GM18870 (cell line): ENCODE measurements at regions not wholly inside any gene's neighbourhood (a gene's known extent, or its start where the extent isn't known, plus 50 kb on each side); places are given as distances from the start of the nearest gene placed in this dataset.
A peak's percentile ranks its signal among the peaks of the same experiment; 100 is the strongest.
"Not testable (repeated sequence)": the region's sequence is repeated elsewhere in the genome, so short reads cannot be mapped to it uniquely, and the experiment has no call there.

ENCODE experiments used
- ATAC-seq: cut with Tn5 transposase; IDR thresholded peaks from one replicate; pipeline ENCODE4 v1.9.1; 2021; ENCODE audit warnings: moderate library complexity; ENCODE audit not compliant: unreplicated experiment

DNA sequence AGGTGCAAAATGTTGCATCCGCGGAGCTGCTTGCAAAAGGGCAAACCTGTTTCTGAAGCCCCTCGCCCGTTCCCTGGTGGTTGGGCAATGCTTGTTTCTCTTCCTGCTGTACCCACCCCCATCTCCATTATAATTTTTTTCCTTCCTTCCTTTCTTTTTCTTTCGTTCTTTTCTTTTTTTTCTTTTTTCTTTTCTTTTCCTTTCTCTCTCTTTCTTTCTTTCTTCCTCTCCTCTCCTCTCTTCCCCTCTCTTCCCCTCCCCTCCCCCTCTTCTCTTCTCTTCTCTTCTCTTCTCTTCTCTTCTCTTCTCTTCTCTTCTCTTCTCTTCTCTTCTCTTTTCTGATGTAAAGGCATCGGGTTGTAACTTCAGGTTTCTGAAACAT is 278.2 kb downstream of the GATA3 start:
- ATAC-seq: no peak

DNA sequence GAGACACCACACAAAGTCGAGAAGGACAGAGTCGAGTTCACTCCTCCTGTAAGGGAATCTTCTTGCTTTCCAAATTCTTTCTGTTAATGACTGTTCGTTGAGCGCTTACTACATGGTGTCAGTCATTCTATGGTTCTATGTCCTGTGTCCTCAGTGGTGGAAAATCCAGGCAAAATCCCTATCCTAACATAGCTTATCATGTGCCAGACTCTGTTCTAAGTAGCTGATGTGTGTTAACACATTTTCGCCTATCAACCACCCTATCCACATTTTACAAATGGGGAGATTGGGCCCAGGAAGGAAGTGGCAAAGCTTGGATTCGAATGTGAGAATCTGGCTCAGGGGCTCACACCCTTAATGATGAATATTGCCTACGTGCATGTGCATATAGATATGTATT is 280.1 kb downstream of the GATA3 start:
- ATAC-seq: no peak

DNA sequence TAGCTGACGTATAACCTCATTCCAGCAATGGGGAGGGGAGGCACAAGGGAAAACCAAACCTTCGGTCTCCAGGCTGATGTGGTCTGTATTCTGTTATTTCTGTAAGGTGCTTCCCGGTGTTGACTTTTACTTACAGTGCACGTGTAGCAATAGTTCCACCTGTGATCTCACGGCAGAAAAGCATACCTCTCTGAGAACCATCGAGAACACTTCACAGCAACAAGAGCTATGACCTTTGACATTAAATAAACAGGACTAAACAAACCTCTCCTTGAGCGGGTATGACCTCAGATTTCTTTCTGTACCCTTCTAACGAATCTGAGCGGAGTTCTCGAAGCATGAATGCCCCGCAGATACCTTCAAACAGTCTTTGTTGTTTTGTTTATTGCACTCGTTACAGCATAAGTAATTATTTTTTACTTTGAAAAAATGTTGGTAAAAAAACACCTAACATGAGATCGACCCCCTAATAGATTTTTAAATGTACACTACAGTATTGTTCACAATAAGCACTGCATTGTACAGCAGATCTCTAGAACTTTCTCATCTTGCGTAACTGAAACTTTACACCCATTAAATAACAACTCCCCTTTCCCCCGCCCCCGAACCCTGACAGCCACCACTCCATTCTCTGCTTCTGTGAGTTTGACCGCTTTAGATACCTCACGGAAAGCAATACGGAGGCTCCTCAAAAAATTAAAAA is 282.3 kb downstream of the GATA3 start:
- no peak for ATAC-seq

DNA sequence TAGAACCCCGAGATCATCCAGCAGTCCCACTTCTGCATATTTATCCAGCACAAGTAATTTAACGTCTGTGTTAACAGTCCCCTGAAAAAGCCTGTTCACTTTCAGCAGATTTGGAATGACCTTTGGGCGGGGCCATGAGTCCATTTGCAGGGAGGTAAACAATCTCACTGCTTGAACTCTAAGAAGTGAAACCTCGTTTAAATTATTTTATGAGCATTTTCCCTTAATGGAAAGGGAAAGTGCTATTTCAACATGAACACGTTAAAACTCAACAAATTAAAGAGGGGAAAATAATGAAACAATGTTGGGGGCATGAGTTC is 282.8 kb downstream of the GATA3 start:
- ATAC-seq: no peak

DNA sequence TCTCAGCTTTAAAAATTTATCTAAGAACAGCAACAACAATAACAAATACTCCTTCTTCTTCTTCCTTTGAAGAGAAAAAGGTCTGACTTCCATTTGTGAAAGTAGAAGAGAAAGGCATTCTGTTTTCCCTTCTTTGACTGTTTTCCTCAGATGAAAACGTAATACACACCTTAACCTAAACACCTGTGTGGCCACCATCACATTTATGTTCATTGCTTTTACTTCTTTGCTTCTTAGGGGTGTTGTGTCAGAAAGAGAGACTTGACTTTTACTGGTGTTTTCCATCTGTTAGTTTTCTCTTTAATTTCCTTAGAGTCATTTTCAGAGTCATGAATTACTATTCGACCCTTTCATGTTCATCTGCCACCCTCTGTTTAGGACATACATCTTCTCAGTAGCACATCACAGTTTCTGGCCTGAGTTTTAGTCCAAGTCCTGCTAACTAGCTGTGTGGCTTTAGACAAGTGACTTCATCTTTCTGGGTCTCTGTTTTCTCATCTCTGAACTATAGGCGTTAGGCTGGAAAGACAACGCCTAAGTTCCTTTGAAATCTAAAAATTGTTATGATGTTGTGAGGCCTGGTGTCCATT is 283.8 kb downstream of the GATA3 start:
- no peak for ATAC-seq

DNA sequence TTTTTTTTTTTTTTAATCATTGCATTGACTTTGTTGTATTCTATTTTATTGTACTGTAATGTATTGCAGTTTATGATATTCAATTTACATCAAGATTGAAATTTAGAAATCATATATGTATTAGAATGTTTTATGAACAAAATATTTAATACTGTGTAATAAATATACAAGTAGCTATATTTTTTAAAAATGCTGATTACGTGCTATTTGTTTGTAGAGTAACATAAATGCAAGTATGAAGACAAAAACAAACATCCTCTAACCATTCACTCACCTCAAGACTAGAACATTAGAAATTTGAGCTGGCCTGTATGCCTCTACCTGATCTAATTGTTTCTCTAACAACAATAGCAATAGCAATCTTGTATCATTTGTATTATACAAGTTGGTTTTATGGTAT is 290.3 kb downstream of the GATA3 start:
- no peak for ATAC-seq

DNA sequence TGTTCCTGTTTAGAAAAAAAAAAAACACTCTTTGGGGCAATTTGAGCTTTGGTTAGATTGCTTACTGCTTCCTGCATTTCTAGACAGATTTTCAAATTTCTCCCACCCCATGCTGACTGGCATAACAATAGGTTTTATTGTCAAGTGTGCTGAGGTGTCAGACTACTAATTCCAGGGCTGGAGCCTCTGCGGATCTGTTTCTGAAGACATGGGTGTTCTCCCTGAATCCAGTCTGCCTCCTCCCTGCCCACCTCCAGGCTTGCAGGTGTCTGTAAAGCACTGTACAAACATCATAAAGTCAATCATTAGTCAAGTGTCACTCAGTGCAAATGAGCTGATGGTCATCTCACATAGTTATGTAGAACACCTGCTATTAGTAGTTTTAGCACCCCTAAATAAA is 292.4 kb downstream of the GATA3 start:
- ATAC-seq: no peak

DNA sequence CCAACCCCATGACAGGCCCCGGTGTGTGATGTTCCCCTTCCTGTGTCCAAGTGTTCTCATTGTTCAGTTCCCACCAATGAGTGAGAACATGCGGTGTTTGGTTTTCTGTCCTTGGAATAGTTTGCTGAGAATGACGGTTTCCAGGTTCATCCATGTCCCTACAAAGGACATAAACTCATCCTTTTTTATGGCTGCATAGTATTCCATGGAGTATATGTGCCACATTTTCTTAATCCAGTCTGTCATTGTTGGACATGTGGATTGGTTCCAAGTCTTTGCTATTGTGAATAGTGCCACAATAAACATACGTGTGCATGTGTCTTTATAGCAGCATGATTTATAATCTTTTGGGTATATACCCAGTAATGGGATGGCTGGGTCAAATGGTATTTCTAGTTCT is 293.1 kb downstream of the GATA3 start:
- ATAC-seq: not testable (repeated sequence)

DNA sequence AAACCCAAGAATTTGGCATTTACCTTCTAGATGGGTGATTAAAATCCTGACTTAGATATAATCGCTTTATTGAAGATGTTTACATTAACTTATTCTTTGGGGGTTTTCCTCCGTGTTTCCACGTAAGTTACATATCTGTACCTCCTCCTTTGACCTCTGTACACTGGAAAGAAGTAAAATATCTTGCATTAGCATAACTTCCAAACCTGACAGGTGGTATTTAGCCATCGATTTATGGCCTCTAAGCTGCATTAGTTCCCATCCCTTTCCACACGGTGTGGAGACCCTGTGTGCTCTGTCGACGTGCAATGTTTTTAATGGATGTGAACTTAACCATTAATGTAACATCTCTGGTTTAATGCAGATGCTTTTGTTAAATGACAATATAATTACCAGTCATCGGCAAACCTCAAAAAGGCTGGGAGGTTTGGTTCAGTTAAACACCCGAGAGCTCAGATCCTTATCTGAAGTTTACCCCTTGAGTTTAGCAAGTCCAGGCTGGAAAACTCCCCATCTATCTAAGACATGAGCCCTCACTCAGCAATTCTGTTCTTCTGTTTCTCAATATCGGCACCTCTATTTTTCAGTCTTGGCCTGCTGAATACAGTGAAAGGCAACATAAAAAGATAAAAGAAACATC is 295.2 kb downstream of the GATA3 start:
- no peak for ATAC-seq

DNA sequence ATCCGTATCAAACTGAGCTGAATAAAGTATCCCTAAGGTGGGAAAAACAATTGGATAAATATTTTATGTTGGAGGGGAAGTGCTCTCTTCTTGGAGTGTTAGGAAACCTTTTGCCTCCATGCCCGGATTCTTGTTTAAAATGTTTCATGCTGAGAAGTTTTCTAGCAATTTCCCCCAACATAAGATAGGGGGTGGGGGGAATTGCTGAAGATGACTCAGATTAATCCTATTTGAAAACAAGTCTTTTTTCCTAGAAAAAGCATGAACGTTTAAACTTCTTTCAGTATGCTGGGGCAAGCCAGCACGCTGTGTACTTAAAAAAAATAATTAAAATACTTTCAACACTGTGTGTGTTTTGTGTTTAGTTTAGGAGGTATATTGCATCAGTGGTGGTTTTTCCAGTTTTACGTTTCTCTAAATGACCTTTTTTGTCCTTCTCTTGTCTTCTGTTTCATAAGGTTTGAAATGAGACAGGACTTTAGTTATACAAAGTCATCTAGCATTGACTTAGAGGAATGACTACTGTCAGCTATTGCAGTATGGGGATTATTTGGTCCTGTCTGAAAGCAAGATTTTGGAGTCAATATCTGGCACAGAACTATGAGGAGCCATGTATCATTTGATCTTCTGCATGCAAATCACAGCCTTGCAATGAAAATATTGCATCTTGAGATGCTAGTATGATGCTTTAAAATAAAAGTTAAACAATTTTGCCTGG is 295.9 kb downstream of the GATA3 start:
- ATAC-seq: no peak

DNA sequence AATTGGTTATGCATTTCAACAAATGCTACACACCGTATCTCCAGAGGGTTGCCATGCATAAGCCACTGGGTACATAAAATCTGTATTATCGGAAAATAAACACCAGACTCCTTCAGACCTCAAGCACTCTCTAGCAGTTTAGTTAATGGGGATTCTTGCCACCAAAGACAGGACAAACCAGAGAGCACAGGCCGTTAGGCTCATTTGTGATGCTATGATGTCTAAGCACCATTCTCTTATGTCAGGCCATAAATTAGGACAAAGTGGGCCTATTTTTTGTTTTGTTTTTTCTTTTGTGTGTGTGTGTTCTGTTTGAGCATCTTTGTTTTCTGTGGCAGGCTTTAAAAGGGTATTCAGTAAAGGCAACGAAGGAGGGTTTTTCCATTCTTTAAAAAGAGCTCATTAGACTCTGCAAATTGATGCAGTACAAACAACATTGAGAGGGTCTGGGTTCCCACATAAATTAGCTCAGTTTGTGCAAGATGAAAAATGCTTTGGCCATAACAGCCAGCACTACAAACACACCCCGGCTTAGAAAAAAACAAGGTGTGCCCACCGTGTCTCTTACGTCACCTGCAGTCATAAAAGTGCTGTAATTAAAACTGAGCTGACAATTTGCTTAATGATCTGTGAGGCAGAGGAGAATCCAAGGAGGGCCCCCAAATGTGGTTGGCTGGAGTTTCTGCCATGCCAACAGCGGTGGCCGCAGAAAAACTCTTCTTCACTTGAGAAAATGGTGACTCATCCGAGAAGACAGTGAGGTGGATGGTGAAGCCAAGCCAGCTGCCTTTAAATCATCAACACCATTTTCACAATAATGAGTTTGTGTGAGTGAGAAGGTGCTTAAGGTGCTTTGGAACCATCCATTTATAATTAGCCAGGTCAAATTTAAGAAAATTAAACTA is 297.9 kb downstream of the GATA3 start:
- no peak for ATAC-seq

DNA sequence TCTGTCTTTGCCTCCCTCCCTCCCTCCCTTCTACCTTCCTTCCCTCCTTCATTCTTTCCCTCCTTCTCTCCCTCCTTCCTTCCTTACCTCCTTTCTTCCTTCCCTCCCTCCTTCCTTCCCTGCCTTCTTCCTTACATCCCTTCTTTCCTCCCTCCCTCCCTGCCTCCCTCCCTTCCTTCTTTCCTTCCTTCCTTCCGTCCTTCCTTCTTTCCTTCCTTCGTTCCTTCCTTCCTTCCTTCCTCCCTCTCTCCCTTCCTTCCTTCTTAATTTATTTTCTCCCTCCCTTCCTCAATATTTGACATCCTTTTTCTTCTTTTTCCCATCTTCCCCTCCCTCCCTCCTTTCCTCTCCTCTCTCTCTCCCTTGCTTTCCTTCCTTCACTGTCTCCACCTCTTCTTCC is 301.8 kb downstream of the GATA3 start:
- ATAC-seq: no peak

DNA sequence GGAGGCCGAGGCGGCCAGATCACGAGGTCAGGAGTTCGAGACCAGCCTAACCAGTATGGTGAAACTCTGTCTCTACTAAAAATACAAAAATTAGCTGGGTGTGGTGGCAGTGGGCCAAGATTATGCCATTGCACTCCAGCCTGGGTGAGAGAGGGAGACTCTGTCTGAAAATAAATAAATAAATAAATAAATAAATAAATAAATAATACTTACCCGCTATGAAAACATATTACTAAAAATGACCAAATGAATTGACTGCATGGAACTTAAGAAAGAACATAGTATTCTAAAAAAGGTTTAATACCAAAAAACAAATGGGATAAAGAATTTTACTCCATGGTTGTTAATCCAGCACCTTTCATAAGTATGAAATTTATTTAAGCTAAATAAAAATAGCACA is 305.0 kb downstream of the GATA3 start:
- ATAC-seq: no peak

DNA sequence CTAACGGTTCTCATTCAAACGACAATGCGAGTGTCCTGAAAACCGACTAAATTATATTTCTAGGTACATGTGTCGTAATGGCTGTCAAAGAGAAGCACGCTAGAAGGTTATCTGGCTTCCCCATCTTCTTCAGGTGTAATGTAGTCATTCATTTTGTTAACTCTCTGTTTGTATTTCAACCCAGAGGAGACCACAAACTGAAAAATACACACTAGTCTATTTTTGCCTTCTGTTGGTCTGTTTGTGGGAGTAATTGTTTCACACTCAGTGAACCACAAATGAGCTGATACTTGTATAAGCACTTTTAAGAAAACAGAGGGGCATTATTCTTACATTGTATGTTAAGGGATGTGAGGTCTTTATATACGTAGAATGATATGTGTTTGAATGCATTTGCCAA is 305.9 kb downstream of the GATA3 start:
- ATAC-seq: no peak

DNA sequence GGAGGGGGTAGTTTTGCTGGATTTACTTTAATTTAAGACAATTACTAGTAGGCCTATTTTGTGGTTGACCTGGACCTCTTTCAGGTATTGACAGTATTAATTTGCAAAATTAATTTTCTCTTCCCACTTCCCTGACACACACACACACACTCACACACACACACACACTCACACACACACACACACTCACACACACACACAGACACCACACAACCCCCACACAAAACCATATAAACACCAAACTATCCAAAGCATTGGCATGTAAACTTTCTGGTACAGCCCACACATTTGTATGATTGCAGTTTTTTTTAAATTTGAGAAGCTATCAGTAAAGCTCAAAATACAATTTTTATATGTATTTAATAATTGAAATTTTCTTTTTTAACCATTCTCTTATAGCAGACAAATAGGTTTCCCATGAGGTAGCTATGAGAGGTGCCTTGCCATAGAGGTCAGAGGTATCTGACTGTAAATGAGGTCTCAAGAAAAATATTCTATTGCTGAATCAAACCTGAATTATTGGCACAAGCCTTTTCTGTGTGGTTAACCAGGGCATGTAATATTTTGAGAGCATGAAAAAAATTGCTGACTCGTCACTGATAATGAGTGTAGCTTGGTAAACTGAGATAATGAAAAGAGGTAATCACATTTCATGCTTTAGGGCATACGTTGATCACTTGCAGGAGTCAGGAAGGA is 306.5 kb downstream of the GATA3 start:
- ATAC-seq: no peak

DNA sequence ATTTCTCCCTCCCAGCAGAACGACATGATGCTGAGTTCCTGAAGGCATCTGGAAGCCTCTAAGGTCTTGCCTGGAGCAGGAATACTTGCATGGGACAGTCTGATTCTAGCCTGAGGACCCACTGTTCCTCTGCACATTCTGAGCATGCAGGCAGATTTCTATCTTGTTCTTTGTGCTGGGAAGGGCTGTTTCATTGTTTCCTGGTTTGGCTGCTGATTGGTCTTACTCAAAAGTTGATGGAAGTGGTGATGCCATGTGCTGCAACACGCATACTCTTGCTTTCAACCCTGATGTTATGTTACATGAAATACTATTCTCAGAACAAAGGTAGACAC is 307.0 kb downstream of the GATA3 start:
- no peak for ATAC-seq

DNA sequence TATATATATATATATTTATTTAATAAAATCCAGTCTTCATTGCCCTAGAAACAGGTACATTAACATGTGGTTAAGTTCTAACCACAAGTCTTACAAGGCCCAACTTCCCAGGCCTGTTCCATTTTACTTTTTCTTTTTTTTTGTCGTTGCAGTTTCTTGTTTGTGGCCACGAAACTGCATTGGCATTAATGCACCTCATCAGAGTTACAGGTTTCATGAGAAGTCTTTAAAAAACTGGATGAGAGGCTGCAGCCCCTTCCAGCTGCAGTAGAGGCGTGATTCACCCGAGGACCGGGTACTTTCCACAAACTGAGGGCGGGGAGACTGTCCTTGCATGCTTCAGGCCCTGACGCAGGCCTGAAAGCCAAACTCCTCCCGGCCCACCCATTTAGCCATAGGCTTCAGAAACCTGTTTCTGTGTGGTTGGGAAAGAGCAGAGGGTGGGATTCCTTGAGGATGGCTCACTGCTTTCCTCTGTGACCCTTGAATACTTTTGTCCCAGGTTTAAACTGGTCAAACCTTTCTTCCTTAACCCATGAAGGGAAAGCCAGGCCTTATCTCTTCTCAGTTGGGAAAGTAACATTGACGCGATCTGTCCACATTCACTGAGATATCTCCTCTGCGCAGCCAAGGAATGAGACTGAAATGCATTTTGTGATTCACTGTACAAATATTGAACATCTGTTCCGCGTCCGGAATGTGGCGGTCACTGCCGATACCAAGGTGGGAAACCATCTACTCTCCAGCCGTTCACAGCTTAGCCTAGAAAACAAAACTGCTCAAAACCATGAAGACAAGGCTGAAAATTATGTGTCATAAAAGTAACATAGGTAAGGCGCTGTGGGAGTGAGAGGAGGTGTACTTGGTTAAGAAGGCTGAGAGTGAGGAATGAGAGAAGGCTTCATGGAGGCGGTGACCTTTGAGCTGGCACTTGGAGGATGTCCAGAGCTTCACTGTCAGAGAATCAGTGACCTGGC is 311.7 kb downstream of the GATA3 start:
- ATAC-seq: no peak

DNA sequence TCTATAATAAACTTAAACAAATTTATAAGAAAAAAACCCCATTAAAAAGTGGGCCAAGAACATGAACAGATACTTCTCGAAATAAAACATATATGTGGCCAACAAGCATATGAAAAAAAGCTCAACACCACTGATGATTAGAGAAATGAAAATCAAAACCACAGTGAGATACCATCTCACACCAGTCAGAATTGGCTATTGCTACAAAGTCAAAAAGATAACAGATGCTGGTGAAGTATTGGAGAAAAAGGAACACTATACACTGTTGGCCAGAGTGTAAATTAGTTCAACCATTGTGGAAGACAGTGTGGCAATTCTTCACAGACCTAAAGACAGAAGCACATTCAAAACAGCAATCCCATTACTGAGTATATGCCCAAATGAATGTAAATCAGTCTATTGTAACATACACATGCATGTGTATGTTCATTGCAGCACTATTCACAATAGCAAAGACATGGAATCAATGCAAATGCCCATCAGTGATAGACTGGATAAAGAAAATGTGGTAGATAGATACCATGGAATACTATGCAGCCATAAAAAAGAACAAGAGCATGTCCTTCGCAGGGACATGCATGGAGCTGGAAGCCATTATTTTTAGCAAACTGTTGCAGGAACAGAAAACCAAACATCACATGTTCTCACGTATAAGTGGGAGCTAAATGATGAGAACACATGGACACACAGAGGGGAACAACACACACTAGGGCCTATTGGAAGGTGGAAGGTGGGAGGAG is 313.4 kb downstream of the GATA3 start:
- not testable (repeated sequence) for ATAC-seq

DNA sequence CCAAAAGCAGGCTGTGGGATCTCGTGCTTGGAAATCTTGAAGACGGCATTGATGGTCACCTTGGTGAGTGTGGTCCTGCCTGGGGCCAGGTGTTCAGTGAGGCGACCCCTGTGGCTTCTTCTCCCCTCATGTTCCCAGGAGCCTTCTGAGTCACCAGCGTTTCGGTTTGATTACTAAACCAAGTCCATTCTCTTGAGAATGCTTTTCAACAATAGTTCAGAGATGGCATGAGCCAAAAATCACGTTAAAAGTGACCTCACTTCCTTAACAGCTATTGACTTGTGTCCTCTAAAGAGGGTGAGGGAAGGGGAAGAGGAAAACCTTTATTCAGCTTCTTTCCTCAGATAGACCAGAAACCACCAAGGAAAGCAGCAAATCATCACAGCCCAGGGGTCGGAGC is 315.2 kb downstream of the GATA3 start:
- ATAC-seq: peak; percentile 57
